ENCODE measurements at regions not wholly inside any gene's neighbourhood (a gene's known extent, or its start where the extent isn't known, plus 50 kb on each side); places are given as distances from the start of the nearest gene placed in this dataset.

GRCh38 chr20:54708229-54708628 lies 232.8 kb downstream of the DOK5 start:
- Mint-ChIP-seq H3K27ac (ENCODE audit: unreplicated experiment) (no peak overlapping the region), H3K27me3 (ENCODE audit: unreplicated experiment) (no peaks in the 10 kb centered on the region), H3K4me1 (ENCODE audit: low read depth, unreplicated experiment) (no peaks in the 10 kb centered on the region), H3K36me3 (ENCODE audit: unreplicated experiment) (no peaks in the 10 kb centered on the region), H3K9me3 (ENCODE audit: unreplicated experiment) (no peaks in the 10 kb centered on the region), H3K4me3 (ENCODE audit: unreplicated experiment) (no peak overlapping the region)
- no peak for DNase-seq
- TF ChIP-seq CTCF (IDR thresholded peaks at IDR 0.05; ENCODE audit: partially characterized antibody, unreplicated experiment), result no peak

GRCh38 chr20:54707801-54708200 lies 232.4 kb downstream of the DOK5 start:
- H3K27ac Mint-ChIP-seq (ENCODE audit: unreplicated experiment), result no peak overlapping the region

GRCh38 chr20:54706581-54706980 lies 231.2 kb downstream of the DOK5 start:
- TF ChIP-seq CTCF (IDR thresholded peaks at IDR 0.05; ENCODE audit: partially characterized antibody, unreplicated experiment), result no peak
- H3K36me3 Mint-ChIP-seq (ENCODE audit: unreplicated experiment), result no peaks in the 10 kb centered on the region
- no peak for DNase-seq
- H3K4me3 Mint-ChIP-seq (ENCODE audit: unreplicated experiment), result no peak overlapping the region
- no peaks in the 10 kb centered on the region for H3K27me3 Mint-ChIP-seq (ENCODE audit: unreplicated experiment)
- no peaks in the 10 kb centered on the region for H3K4me1 Mint-ChIP-seq (ENCODE audit: low read depth, unreplicated experiment)
- H3K9me3 Mint-ChIP-seq (ENCODE audit: unreplicated experiment), result no peaks in the 10 kb centered on the region
- H3K27ac Mint-ChIP-seq (ENCODE audit: unreplicated experiment), result no peak overlapping the region

More at GRCh38 chr20:54707801-54708200, 232.4 kb downstream of the DOK5 start:
- TF ChIP-seq CTCF (IDR thresholded peaks at IDR 0.05; ENCODE audit: partially characterized antibody, unreplicated experiment), result no peak
- no peak overlapping the region for H3K4me3 Mint-ChIP-seq (ENCODE audit: unreplicated experiment)
- DNase-seq, result no peak
- H3K4me1 Mint-ChIP-seq (ENCODE audit: low read depth, unreplicated experiment), result no peaks in the 10 kb centered on the region
- no peaks in the 10 kb centered on the region for H3K27me3 Mint-ChIP-seq (ENCODE audit: unreplicated experiment)
- no peaks in the 10 kb centered on the region for H3K36me3 Mint-ChIP-seq (ENCODE audit: unreplicated experiment)
- no peaks in the 10 kb centered on the region for H3K9me3 Mint-ChIP-seq (ENCODE audit: unreplicated experiment)

GRCh38 chr20:54704032-54704635 lies 228.7 kb downstream of the DOK5 start:
- no peak for TF ChIP-seq CTCF (IDR thresholded peaks at IDR 0.05; ENCODE audit: partially characterized antibody, unreplicated experiment)
- no peaks in the 10 kb centered on the region for H3K9me3 Mint-ChIP-seq (ENCODE audit: unreplicated experiment)
- H3K4me1 Mint-ChIP-seq (ENCODE audit: low read depth, unreplicated experiment), result no peaks in the 10 kb centered on the region
- no peak overlapping the region for H3K27ac Mint-ChIP-seq (ENCODE audit: unreplicated experiment)
- no peak for DNase-seq
- H3K4me3 Mint-ChIP-seq (ENCODE audit: unreplicated experiment), result no peak overlapping the region
- no peaks in the 10 kb centered on the region for H3K27me3 Mint-ChIP-seq (ENCODE audit: unreplicated experiment)
- no peaks in the 10 kb centered on the region for H3K36me3 Mint-ChIP-seq (ENCODE audit: unreplicated experiment)

All from glutamatergic neuron (in vitro differentiated cells).